Stimulated activated naive CD4-positive, alpha-beta T cell treated with Interleukin-2 at 50 U/mL for 16 hours (primary cell): ENCODE measurements at regions not wholly inside any gene's neighbourhood (a gene's known extent, or its start where the extent isn't known, plus 50 kb on each side); places are given as distances from the start of the nearest gene placed in this dataset.

Source experiments
- DNase-seq: peaks from one replicate; lab custom pipeline; 2025; lab: John Stamatoyannopoulos, UW

GRCh38 chr3:117557464-117558090 lies 848.0 kb downstream of the TUSC7 start:
- no peak for DNase-seq

DNA sequence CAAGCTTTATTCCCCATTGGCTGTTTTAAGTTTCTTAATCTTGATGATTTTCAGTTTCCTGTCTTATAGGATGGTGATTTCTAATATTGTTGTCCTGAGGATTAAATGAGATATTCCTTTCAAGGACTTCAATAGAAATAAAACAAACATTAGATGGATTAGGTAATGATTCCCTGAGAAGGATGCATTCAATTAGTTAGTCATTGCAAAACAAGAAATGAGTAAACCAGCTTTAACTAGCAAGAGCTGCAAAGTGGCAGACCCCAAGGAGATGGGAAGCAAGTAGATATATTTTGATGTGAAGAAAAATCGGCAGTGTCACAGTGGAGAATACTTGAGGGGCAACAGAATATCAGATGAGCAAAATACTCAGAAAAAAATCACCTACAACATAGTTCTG lies 849.1 kb downstream of the TUSC7 start:
- DNase-seq, result no peak

DNA sequence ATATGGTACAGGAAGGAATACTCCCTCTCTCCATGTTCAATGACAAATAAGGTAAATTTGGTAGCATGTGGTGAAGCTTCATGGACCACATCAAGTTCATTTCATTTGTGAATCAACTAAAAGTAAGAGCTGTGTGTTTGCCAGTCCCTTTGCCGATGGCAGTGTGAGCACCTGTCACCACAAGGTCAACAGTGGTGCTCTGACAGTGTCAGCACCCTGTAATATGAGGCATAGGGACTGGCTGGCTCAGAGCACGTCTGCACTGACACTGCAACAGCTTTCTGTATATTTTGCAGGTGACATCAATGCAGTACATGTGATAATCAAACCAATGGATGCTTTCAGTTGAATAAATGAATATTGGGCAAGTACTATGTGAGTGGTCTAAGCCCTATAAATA lies 852.4 kb downstream of the TUSC7 start:
- no peak for DNase-seq

DNA sequence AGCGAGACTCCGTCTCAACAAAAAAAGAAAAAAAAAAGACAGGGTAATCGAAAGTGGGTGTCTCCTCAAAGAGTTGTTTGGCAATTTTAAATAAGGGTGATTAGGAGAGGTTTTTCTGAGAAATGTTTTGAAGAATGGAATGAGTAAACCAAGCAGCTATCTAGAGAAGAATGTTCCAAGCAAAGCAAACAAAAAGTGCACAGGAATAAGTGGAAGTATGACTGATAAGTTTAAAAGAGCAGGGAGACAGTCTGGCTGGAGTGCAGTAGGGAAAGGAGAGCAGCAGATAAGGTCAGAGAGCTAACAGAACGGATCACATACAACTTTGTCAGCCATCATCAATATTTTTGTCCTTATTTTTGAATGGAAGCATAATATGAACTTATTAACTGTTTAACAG lies 853.5 kb downstream of the TUSC7 start:
- no peak for DNase-seq

DNA sequence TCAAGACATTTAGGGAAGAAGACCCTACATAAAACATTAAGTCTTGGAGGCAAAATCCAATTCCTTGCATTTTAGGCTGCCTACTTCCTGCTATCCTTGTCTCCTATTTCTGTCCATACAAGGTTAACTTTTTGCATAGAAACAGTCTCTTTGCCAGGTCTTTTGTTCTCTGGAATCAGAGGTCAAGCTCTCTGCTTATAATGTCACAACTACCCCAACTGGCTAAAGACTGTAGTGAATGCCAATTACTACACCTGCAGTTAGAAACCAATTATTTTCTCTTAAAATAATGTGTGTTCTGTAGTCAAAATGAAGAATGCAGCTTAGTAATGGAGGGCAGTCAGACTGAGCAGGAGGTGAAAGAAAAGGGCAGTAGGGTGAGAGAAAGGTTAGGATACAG lies 856.2 kb downstream of the TUSC7 start:
- DNase-seq, result no peak

- DNase-seq, result no peak
Observed at GRCh38 chr3:117566926-117567325, 857.3 kb downstream of the TUSC7 start.

GRCh38 chr3:117567382-117567781 lies 857.8 kb downstream of the TUSC7 start:
- DNase-seq, result no peak

DNA sequence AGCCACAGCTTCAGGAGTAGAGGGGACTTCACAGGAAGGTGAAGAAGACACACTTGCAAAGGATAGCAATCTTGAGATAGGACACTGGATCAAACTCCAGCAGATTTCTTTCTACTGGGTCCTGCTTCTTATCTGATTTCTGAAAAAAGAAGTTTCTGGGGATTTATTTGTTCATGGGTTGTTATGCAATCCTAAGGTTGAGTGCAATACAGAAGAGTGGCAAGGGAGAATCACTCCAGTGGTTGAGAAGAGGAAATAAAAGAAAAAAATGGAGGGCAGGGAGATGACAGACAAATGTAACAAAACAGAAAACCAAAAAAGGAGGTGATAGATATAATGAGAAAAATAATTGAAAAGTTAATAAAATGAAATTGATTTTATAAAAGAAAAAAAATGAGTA lies 858.3 kb downstream of the TUSC7 start:
- no peak for DNase-seq

GRCh38 chr3:117572786-117573185 lies 863.2 kb downstream of the TUSC7 start:
- no peak for DNase-seq

DNA sequence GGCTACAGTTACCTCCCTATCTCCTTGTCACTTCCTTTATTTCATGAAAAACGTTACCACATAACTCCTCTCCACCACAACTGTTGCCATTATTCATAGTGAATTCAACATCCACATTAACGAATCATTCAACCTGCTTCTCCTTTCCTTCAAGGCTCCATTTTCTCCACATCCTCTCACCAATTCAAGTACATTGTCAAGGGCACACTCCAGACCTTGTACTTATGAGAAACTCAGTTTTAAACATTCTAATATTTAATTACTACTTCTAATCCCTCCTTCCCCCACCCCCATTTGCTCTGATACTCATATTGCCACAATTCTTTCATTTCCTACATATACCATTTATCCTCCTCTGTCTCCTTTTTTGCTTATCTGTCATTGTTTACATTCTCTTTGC lies 871.2 kb downstream of the TUSC7 start:
- DNase-seq, result no peak

DNA sequence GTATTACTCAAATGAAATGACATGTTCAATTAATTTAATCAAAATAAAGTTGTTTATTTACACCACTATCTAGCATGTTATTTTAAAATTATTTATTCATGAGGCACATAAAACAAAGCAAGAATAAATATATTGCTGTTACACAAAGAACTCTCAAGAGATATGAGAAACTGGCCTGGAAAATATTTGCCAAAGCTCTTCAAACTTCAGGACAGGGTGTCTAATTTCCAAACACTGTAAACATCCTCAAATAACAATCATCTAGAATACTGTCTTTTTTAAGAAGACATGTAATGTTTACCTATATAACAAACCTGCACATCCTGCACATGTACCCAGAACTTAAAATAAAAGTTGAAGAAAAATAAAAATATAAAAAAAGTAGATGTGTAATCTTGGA lies 876.6 kb downstream of the TUSC7 start:
- no peak for DNase-seq

DNA sequence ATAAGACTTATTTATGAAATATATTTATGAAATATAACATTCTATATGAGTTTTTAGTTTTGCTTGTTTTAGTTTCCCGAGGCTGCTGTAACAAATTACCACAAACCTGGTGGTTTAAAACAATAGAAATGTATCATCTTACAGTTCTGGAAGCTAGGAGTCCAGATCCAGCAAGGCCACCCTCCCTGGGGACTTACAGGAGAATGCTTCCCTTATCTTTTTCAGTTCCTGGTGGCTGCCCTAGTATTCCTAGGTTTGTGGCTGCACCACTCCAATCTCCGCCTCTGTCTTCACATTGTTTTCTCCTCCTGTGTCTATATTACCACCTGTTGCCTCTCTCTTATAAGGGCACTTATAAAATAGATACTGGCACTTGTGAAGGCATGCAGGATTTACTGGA lies 877.8 kb downstream of the TUSC7 start:
- DNase-seq, result no peak

- DNase-seq, result no peak
Observed at GRCh38 chr3:117589454-117589853, 879.9 kb downstream of the TUSC7 start.

GRCh38 chr3:117595615-117596014 lies 886.0 kb downstream of the TUSC7 start:
- no peak for DNase-seq

DNA sequence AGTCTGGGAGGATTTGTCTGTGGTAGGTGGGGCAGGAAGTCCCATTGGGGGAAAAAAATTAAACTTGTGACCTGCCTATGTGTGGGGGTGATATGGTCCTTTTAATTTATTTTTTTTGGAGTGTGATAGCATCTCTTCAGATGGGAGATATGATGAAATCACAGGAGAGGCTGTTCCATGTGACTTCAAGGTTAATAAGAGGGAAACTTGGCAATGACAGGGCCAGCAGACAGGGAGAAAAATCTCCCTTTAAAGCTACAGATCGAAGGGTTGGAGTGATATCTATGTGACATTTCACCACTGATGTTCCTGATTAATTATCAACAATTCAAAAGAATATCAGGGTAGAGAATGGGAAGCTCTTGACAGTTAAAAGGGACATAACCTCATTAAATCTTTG lies 886.9 kb downstream of the TUSC7 start:
- no peak for DNase-seq

DNA sequence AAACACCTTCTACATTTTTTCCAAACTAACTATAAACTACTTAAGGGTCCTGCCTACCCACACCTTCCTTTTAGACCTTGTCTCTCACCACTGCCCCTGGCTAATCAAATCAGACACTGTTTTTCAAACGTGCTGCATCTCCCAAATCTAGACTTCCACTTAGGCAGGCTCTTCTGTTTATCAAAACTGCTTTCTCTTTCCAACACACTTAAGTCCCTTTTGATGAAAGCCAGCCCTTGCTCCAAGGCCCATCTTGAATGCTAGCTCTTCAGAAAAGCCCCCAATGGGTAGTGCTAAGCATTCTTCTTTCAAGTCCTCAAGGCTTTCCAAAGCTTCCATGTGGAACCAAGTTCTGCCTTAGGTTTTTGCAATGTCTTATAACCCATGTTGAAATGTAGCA lies 888.3 kb downstream of the TUSC7 start:
- no peak for DNase-seq

DNA sequence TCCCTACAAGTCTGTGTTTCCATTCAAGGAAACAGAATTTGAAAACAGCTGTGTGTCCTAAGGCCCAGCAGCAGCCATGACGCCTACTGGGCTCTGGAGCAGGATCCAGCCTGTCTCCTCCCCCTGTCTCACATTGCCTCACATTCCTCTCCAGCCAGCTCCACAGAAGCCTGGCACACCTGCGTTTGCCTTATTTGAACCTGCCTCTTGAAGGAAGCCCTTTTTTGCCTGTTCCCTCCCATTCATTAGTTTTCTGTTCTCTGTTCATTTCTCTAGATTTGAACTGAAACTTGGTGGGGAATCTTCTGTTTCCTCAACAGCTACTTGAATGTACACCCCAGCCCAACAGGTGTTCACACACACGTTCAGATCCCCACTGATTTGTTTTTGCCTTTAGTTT lies 890.5 kb downstream of the TUSC7 start:
- DNase-seq, result no peak

GRCh38 chr3:117600666-117601065 lies 891.1 kb downstream of the TUSC7 start:
- no peak for DNase-seq

GRCh38 chr3:117602058-117602644 lies 892.6 kb downstream of the TUSC7 start:
- DNase-seq, result no peak

- DNase-seq, result no peak
Observed at GRCh38 chr3:117603097-117603496, 893.5 kb downstream of the TUSC7 start.

- no peak for DNase-seq
Observed at GRCh38 chr3:117606866-117607265, 897.3 kb downstream of the TUSC7 start.

GRCh38 chr3:117609330-117609729 lies 899.8 kb downstream of the TUSC7 start:
- no peak for DNase-seq

DNA sequence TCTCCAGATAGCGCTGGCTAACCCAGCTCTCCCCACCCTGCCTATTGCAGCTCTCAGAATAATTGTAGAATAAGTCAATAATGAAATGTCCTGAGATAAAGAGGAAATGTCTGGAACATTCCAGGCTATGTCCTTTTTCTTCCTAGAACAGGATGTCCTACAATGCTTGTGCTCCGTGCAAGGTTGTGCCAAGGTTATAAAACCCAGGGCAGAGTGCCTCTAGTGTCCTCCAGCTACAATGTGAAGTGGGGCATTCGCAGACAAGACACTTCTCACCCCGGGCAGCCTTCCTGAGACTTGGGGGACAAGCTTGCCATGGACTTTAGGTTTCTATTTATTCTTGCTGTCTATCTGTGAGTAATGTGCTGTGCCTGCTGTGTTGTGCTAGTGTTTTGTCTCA lies 900.6 kb downstream of the TUSC7 start:
- DNase-seq, result no peak

DNA sequence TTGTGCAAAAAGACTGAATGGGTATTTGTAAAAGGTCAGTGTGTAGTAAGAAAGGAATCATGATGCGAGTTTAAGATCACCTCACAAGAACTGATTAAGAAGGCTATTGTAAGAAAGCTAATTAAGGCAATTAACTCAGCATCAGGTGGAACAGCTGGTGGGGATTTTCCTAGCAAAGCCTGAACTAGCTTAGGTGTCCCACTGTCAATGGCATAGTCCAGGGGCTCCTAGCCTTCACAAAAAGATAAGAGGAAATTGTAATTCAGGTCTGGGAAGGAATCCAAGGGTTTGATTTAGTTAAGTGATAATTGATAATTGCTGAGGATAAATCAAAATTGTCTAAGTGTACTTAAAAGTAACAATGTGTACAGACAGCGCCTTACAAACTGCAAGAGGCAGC lies 901.6 kb downstream of the TUSC7 start:
- no peak for DNase-seq
